HPDE6-E6E7 (cell line): ENCODE measurements at regions not wholly inside any gene's neighbourhood (a gene's known extent, or its start where the extent isn't known, plus 50 kb on each side); places are given as distances from the start of the nearest gene placed in this dataset.

Source experiments
- DNase-seq: peaks from one replicate; pipeline ENCODE4 v3.0.0; 2011; ENCODE audit warnings: missing footprints; ENCODE audit errors: extremely low spot score

DNA sequence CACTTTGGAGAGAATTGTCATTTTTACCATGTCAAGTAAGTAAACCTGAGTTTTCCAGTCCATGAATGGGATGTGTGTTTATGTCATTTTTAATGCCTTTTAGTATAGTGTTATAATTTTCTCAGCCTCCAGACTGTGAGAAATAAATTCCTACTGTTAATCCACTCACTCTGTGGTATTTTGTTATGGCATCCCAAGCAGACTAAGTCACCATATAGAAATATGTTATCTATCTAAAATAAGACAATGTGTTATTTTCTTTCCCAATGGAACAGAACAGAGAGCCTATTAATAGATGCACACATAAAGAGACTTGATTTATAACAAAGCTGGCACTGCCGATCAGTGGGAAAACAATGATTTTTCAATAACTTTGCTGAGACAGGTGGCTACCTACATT, 70.2 kb upstream of the SLC4A11 start:
- DNase-seq, result no peak

- no peak for DNase-seq
Measured at GRCh38 chr20:3307725-3308124, 68.7 kb upstream of the SLC4A11 start.

DNA sequence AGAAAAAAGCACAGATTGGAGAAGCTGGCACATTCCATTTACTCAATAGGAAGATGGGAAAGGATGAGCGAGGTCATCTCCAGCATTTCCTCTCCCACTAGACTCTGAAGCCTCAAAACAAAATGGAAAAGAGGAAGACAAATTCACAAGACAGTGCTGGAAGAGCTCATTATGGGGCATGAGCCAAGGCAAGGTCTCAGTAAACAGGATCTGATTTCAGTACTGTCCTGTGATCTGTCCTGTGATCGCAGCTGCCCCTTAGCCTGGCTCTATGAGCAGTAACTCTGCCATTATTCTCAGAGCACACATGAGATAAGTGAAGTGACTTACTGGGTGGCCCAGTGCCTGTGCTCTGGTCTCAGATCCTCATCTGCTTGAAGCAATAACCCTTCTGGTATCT, 68.1 kb upstream of the SLC4A11 start:
- no peak for DNase-seq

DNA sequence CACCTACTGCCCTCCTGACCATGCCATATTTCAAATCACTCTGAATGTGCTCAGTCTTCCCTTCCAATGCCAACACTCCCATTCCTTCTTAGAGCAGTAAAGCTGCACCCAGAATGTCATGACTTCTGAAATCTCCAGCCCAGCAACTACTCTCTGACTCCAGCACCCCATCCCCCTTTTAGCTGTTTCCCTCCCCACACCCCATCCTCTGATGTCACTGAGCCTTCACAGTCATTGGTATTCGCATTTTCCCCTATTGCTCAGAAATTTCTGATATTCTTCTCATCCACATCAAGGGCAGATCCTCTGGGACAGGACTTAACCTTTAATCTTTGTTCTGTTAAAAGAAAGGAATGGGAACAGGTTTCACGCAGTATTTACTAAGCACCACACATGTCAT, 67.1 kb upstream of the SLC4A11 start:
- no peak for DNase-seq

GRCh38 chr20:3304456-3304855, 65.5 kb upstream of the SLC4A11 start:
- no peak for DNase-seq

- no peak for DNase-seq
Measured at GRCh38 chr20:3297079-3297378, 58.0 kb upstream of the SLC4A11 start.

DNA sequence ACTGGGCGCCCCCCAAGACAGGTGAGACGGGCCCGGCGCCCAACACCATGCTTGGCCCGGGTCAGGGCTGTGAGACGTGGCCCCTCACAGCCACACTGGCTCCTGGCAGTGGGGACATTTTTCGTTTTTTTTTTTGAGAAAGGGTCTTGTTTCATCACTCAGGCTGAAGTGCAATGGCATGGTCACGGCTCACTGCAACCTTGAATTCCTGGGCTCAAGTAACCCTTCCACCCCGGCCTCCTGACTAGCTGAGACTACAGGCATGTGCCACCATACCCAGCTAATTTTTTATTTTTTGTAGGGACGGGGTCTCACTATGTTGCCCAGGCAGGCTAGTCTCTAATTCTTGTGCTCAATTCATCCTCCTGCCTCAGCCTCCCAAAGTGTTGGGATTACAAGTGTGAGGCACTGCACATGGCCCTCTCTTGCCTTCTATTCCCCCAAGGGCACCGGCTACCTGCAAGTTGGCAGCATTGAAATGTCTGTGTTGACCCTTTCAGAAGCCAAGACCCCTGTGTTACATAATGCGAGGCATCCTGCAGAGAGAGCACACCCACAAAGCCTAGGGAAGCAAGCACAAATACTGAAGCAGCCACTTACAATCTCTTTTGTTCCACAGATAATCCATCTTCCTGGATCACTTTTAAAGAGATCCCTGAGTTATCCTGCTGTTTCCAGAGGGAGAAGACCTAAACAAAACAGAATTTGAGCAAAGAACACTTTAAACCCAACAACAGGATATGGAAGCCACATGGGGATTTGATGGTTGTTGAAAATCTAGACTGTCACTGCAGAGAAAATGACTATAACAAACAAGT, 57.5 kb upstream of the SLC4A11 start:
- DNase-seq, result no peak
